Frontal cortex (tissue), 3 donors: ENCODE measurements at regions not wholly inside any gene's neighbourhood (a gene's known extent, or its start where the extent isn't known, plus 50 kb on each side); places are given as distances from the start of the nearest gene placed in this dataset.

Experiments
- DNase-seq, 2 donors: peaks; one replicate each; pipeline ENCODE4 v3.0.0; 2012; ENCODE audit warnings: low spot score in 2 of 2
- FAIRE-seq: peaks from 2 replicates; lab custom pipeline; 2012; peaks lifted over from hg19 to GRCh38; lab: Jason Lieb, UNC
- donor health status: control.
- donor health status: control.
- donor health status: control.

DNA sequence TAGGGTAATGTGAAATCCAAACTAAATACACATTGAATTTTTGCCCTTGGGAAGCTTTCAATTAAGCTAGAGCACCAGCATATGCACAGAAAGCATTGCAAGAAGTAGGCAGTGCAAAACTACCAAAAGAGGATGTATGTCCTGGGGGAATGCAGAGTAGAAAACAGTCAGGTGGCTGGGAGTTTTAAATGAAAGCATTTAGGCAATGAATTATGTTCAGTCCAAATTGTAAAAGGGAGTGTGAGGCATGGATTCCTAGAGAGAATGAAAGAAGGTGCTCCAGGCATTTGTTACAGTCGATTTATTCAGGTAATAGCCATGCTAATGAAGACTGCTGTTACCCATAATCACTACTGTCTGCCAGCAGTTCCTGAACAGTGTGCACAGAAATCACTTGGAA lies 604.1 kb upstream of the POU3F2 start:
- DNase-seq: no peak
- FAIRE-seq: no peak

DNA sequence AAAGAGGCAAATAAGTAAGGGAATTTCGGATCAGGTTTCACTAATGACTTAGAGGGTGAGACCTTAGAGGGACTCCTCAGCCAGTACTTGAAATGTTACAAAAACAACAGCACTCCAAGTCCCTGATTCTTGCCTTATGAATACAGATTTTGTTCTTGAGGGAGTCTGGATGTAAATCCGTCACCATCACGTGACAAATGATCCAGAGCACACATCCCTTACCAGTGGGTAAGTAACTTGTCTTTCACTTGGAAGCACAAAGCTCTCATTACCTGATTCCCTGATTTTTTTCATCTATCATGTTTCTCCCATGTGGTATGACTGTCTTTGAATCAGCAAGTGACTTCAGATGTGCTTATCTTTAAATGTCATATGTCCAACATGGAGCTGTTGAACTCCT lies 595.3 kb upstream of the POU3F2 start:
- FAIRE-seq (no peak), DNase-seq (no peak)

DNA sequence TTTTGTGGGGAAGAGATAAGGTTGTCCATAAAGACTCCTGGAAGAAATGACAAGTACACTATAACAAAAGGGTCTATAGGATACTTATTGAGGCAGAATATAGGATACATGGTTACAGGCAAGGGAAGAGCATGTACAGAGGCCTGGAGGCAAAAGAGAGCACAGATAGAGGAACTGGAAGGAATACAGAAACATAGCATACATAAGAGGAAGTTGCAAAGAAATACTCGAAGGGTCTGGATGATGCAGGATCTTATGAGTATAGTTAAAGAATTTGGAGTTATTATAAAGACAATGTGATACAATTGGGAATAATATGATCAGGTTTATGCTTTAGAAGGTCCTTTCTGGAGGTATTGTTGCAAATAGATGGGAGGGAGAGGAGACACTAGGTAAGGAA lies 592.7 kb upstream of the POU3F2 start:
- DNase-seq (no peak), FAIRE-seq (no peak)

DNA sequence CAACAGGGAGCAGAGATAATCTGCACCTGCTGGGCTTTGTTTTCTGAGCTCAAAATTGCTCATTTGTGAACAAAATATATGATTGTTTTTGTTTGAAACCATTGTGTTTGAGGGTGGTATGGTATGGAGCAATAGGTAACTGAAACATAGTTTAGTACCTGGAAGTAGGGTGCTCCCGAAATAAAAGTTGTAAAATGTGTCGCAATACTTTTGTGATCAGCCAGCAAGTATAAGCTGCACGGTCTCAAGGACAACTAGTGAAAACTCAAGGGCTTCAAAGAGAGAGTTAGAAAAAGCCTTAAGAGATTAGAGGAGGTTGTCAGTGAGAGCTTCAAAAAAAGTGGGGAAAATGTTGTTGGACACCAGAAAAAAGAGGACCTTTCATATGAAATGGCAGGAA lies 579.8 kb upstream of the POU3F2 start:
- no peak for DNase-seq
- no peak for FAIRE-seq

DNA sequence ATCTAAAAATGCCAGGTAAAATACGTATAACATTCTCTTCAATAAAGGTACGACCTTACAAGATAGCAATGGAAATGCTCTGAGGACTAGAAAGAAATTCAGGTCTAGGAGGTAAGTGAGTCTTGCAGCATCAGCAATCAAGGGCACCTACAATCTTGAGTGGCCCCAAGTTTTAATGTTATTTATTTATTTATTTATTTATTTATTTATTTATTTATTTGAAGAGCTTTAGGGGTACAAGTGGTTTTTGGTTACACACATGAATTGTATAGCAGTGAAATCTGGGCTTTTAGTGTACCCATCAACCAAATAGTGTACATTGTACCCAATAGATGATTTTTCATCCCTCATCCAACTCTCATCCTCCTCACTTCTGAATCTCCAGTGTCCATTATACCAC lies 574.0 kb upstream of the POU3F2 start:
- no peak for FAIRE-seq
- no peak for DNase-seq

DNA sequence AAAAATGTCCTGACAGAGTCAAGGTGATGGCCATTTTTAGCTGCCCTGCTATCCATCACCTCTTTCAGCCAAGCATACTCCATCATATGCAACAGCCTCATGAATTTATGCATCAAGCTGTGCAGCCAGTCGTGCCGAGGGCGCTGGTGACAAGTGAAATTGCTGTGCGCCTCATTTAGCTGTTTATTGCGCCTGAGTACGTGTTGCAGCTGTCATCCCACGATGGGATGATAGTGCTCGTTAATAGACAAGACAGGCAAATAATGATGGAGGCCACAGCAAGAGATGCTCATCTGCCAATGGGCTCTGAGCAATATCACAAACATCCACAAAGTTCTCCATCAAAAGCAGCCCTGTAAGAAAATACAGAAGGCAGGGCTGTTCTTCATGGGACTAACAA lies 562.3 kb upstream of the POU3F2 start:
- no peak for DNase-seq

DNA sequence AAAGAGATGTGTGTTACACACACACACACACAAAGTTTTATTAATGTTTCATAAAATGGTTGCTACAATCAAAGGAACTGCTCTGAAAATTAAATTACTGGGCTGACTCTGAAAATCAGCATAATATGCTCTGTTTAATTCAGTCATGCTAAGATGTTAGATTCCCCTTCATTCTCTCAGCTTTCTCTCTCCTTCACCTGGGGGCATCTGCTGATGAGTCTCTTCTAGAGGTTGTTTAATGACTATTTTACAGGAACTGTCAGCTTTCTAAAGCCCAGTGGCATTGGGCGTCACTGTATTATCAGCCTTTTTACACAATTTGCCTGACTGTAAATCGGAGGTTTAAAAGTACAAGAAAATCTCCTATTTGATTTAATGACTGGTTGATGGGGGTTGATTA lies 559.7 kb upstream of the POU3F2 start:
- DNase-seq (no peak), FAIRE-seq (no peak)

More for the DNA sequence above, 562.3 kb upstream of the POU3F2 start:
- FAIRE-seq: no peak

DNA sequence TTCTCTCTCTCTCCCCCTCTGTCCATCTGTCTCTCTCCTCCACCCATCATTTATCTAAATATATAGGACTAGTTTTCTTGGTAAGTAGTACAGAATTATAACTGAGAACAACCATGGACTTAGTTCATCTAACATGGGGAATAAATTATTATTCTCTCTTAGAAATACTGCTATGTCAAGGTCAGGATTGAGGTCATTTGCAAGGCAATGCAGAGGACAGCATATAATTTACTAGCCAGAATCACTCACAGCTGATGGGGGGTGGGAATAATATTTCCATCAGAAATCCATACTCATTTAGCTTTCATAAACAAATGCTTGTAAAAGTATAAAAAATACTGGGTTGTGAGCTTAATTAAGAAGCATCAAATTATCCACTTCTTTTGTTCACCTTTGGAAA lies 553.9 kb upstream of the POU3F2 start:
- FAIRE-seq: no peak
- no peak for DNase-seq

DNA sequence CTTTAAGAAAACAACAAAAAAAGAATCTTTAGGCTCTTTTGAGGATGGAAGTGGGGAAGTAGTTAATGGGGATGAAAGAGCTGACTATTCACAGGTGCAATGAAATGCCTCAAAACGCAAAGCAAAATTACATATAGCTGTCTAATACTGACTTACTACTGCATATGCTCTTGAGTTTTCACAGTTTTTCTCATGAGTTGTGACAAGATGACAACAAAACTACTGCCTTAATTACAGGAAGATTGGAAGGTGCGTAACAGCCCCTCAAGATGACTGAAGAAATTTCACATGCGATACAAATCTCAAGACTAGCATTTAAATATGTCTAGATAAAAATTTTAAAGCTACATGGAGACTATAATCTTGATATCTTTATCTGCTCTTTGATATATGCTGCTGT lies 547.8 kb upstream of the POU3F2 start:
- no peak for FAIRE-seq
- no peak for DNase-seq

DNA sequence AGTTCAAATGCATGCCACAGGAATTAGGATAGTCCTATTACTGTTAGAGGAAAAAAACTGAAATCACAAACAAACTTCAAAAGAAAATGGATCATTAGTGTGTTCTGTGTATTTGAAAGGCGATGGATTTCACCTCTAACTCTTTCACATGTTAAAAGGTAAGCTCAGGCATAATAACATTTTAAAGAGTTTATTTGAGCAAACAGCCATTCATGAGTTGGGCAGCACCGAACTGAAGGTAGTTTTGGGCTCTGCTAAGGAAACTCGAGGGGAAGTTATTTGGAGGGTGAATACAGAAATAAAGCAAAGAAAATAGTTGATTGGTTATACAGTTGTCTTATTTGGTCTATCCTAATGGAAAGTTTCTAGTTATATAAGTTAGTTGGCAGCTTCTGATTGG lies 546.5 kb upstream of the POU3F2 start:
- no peak for FAIRE-seq
- no peak for DNase-seq

DNA sequence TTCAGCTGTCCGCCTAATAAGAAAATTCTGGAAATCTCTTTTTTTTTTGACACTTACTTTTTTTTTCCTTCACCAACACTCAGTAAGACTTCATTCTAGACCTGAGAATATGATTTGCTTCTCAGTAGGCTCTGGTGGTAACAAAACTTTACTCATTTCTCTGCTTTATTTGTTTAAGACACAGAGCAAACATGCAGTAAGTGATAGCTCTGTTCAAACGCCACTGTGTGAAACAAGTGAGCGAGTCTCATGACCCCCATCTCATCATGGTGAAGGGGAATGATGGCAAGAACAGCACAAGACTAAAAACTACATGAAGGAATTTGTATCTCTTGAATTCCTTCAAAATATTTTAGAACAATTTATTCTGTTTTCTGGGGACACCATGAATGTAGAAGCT lies 541.6 kb upstream of the POU3F2 start:
- DNase-seq: no peak
- no peak for FAIRE-seq

DNA sequence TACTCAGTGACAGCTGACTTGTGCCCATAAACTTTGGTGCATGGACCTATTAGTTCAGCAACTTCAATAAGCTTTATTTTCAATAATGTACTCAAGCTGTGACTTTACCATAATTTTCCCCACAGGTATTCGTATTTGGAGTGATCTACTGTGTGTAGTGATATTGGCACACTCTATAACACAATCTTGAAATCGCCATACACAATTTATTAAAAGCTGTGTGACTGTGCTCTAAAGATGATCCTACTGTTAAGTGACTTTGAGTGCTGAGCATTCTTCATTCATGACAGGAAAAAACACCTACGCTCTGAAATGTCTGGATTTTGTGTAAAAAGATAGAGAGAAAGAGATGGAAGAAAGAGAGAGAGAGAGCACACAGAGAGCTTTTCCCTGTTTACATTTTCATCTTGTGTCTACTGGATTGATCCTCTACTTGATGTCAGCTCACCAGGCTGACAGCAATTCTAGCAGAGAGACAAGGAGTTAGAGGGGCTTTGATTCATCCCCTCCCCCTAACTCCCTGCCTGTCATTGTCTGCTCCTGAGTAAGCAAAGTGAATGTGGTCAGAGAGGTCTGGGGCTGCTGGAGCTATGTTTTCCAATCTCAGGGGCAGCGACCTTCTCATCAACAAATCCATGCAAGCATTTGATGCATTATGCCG lies 538.7 kb upstream of the POU3F2 start:
- no peak for DNase-seq
- FAIRE-seq: no peak

DNA sequence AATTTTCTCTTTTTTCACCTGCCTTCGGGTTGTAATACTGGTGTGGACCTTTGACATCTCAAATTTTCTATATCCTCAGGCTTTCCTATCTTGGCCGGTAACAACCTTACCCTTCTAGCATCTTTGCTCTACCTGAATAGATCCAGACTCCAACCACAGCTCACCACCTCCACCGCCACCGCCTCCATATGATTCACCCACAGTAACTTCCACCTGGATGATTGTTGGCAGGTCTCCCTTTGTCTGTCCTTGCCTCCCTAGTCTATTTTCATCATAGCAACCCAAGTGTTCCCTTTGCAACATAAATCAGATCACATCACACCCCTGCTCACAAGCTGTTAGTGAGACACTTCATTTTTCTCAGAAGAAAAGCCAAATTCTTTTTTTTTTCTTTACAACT lies 525.8 kb upstream of the POU3F2 start:
- FAIRE-seq: no peak
- DNase-seq: no peak

DNA sequence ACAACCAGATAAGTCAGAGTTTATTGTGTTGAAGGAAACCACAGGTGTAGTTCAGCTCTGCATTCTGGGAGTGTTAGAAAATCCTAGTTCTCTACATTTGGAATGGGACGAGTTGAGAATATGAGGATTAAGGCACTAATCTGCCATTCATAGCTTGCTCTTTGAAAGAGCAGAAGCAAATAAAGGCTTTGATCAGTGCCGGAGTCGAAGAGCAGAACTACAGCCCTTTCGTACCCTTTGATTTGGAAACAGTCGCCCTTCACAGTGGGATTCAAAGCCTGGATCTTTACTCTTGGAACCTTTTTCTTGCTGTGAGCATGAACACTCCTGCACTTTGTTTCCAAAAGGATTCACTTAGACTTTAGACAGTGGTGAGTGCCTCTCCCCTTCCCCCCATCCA lies 523.9 kb upstream of the POU3F2 start:
- FAIRE-seq (no peak), DNase-seq (no peak)

DNA sequence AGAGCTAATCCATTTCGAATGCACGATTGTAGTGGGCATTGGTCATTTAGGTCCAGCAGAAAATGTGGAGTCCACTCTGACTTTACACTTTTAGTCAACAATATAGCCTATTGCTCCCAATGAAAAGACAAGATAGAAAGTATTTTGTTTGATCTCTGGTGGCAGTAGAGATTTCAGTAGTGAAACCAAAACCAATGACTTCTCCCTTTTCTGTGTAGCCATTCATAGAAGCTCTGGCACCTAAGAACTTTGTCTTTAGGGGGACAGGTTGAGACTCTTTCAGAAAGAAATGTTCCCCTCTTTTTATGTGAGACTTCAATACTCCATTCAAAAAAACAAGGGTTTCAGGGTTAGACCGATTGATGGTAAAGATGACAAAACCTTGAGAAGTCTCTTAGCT lies 510.8 kb upstream of the POU3F2 start:
- no peak for FAIRE-seq
- no peak for DNase-seq

DNA sequence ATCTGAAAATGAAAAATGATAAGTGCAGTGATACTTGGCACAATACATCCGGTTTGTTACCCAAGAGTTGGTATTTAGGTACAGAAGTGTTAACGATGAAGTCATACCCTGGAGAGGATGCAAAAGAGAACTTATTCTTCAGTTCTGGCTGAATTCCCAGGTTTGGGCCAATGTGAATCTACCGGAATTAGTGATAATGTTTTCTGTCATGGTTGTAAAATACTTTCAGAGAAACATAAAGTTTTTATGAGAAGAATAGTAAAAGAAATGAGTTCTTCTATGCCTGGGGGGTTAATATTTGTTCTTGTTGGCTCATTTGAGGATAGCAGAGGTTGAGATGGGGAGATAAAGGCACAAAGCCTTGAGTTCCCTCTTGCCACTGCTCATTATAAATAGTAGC lies 509.9 kb upstream of the POU3F2 start:
- DNase-seq (no peak), FAIRE-seq (no peak)

DNA sequence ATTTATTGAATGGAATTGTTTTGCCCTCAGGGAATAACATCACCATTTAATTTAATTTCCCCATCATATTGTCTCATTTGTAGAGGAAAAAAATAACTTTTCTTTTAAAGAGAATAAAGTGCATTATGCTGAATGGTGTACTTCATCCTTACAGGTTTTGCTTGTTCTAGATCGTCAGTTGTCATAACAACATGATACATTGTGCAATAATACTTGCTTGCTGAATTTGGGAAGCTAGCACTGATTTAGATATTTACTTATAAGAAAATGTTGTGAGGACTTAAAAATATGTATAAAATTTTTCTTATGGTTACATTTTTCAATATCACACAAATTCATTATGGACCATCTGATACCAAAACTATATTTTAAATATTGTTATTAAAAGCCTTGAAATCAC lies 509.0 kb upstream of the POU3F2 start:
- DNase-seq (no peak), FAIRE-seq (no peak)

DNA sequence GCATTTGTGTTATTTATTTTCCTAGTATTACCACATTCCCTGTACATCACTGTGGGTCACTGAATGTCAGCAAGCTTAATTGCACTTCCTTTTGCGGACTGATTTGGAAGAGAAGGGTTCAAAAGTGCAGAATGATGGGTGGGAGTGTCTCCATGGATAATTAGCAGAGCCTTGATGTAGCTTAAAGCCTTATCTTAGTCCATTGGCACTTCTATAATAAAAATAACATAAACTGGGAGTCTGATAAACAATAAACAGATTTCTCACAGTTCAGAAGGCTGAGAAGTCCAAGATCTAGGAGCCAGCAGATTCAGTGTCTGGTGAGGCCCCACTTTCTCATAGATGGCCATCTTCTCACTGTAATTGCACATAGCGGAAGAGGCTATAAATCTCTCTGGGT lies 501.1 kb upstream of the POU3F2 start:
- FAIRE-seq: no peak
- no peak for DNase-seq

DNA sequence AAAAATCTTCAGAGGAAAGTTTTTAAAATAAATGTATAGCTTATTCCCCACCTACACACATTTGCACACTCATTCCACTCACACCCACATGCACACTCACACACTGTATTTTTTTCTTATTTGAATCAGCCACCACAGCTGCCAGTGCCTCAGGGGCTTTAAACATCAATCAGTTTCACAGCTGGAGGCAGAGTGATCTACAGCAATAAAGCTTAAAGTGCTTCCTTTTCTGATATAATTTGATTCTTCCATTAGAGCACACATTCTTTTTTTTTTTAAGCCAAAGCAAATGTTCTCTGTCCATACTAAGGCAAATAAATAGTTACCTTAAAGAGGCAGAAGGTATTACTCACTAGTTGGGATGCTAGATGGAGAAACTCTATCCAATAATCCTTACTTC lies 498.8 kb upstream of the POU3F2 start:
- DNase-seq (no peak), FAIRE-seq (no peak)

DNA sequence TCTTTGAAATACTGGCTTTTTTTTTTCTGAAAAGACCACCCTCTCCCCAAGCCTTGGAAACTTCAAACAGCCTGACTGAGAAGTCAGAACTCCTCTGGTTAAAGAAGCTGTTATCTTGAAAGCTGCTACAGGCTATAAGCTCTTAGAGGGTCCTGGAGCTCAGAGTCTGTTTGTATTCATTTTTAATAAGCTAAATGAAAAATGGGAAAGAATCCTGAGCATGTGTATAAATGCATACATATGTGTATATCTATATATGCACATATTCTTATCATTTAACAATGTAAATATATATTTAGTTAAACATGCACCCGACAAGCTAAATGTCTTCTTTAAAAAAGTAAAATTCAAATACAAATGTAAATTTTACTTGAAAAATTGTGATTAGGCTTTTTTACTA lies 494.9 kb upstream of the POU3F2 start:
- no peak for FAIRE-seq
- no peak for DNase-seq

DNA sequence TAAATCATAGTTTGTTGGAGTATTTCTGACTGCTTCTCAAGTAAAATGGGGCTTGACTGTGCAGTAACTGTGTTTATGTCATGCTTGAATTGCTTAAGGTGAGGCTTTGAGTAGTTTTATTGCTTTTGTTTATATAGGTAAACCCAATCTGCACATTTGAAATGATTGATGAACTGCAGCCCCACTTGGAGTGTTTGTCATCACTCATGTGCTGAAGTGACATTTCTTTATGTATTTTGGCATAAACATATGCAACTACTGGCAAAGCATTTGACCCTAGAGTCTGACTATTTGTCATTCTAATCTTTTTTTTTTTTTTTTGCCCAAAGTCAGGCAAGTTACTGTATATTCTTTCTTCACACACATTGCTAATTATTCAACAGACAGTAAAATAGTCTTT lies 491.4 kb upstream of the POU3F2 start:
- DNase-seq (no peak), FAIRE-seq (no peak)

DNA sequence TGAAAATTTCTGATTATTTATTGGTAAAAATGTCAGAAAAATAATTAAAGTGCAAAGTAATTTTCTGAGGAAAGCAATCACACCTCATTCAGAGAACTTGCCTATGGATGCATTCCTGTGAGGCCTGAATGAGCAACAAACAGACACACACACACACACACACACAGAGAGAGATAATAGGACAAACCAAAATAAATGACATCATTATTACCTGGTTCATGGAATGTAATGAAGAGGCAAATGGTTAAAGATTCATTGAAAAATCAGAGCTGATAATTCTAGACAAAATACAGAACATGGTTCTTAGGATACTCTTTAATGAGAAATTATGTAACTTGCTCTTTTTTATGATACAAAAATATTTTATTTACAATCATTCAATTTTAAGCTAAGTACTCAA lies 490.6 kb upstream of the POU3F2 start:
- DNase-seq (no peak), FAIRE-seq (no peak)

DNA sequence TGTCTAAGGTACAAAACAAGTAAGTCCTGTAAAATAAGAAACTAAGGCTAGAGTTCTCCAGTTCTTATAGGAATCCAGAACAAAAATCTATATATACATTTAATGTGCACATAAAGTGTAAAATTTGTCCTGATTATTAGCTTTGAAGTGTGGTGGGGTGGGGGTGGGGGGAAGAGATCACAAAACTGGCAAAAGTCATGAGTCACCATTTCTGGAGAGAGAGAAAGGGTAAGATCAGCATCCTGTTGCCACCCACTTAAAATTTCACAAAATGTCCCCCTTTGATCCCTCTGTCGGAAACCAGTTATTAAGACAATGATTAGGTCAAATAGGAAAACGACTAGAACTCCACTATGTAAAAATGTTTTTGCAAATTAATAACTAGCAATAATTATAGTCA lies 482.0 kb upstream of the POU3F2 start:
- FAIRE-seq: no peak
- no peak for DNase-seq
